ENCODE measurements at regions not wholly inside any gene's neighbourhood (a gene's known extent, or its start where the extent isn't known, plus 50 kb on each side); places are given as distances from the start of the nearest gene placed in this dataset.
"Not testable (repeated sequence)": the region's sequence is repeated elsewhere in the genome, so short reads cannot be mapped to it uniquely, and the experiment has no call there.

DNA sequence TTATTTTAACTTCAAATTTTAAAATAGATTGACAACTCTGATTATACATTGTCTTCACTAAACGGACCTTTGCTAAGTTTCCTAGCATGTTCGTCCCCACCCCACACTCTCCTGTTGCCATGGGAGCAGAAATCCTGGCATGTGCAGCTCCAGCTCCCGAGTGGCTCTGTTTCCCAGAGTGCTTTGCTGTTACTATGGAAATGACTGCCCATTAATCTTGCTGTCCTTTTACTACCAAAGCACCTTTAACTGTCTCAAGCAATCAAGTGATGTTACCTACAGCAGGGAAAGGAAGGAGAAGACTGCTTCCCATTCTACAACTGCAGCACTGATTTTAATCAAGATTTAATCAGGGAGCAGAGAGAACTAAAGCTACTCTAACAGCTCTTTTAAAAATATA, 212.0 kb upstream of the KIF2A start:
- H3K36me3 Mint-ChIP-seq (ENCODE audit: low read depth, unreplicated experiment): no peaks in the 10 kb centered on the region
- no peaks in the 10 kb centered on the region for H3K4me1 Mint-ChIP-seq (ENCODE audit: unreplicated experiment)
- no peak for DNase-seq (ENCODE audit: low spot score)
- H3K4me3 Mint-ChIP-seq (ENCODE audit: unreplicated experiment): no peak overlapping the region
- no peak overlapping the region for H3K27ac Mint-ChIP-seq (ENCODE audit: unreplicated experiment)
- TF ChIP-seq, protein P1, sequence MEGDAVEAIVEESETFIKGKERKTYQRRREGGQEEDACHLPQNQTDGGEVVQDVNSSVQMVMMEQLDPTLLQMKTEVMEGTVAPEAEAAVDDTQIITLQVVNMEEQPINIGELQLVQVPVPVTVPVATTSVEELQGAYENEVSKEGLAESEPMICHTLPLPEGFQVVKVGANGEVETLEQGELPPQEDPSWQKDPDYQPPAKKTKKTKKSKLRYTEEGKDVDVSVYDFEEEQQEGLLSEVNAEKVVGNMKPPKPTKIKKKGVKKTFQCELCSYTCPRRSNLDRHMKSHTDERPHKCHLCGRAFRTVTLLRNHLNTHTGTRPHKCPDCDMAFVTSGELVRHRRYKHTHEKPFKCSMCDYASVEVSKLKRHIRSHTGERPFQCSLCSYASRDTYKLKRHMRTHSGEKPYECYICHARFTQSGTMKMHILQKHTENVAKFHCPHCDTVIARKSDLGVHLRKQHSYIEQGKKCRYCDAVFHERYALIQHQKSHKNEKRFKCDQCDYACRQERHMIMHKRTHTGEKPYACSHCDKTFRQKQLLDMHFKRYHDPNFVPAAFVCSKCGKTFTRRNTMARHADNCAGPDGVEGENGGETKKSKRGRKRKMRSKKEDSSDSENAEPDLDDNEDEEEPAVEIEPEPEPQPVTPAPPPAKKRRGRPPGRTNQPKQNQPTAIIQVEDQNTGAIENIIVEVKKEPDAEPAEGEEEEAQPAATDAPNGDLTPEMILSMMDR (IDR thresholded peaks at IDR 0.05; ENCODE audit: unreplicated experiment): no peak
- H3K9me3 Mint-ChIP-seq (ENCODE audit: unreplicated experiment): no peaks in the 10 kb centered on the region
- H3K27me3 Mint-ChIP-seq (ENCODE audit: unreplicated experiment): no peaks in the 10 kb centered on the region

DNA sequence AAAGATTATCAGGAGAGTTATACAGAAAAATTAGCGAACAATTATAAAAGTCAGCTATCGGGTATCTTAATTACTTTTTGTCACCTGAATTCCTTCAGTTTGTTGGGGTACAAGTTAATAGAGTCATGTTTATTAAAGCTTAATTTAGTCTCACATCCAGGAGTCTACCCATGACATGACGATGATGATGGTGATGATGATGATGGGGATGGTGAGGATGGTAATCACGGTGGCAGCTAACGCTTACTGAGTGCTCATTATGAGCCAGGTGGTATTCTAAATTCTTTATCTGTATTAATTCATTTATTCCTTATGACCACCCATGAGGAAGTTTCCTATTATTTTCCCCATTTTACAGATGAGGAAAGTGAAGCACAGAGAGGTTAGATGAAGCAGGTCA, 208.6 kb upstream of the KIF2A start:
- DNase-seq (ENCODE audit: low spot score): no peak
- Mint-ChIP-seq H3K27me3 (ENCODE audit: unreplicated experiment) (no peaks in the 10 kb centered on the region), H3K27ac (ENCODE audit: unreplicated experiment) (no peak overlapping the region), H3K36me3 (ENCODE audit: low read depth, unreplicated experiment) (no peaks in the 10 kb centered on the region), H3K9me3 (ENCODE audit: unreplicated experiment) (no peaks in the 10 kb centered on the region), H3K4me3 (ENCODE audit: unreplicated experiment) (no peak overlapping the region), H3K4me1 (ENCODE audit: unreplicated experiment) (no peaks in the 10 kb centered on the region)
- TF ChIP-seq, protein P1 (IDR thresholded peaks at IDR 0.05; ENCODE audit: unreplicated experiment): no peak

DNA sequence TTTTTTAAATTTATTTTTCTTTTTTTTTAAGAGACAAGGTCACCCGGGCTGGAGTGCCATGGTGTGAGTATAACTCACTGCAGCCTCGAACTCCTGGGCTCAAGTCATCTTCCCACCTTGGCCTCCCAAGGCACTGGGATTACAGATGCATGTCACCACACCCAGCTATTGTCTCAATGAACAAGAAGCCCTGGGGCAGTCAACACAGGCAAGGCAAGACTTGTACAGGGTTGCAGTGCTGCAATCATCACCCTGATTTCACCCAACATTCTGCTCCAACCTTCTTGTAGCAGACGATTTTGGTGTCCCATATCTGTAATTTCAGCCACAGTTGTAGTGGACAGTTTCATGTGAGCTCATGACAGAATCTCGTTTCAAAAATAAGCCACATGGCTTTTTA, 205.8 kb upstream of the KIF2A start:
- Mint-ChIP-seq H3K27ac (ENCODE audit: unreplicated experiment) (no peak overlapping the region), H3K27me3 (ENCODE audit: unreplicated experiment) (no peaks in the 10 kb centered on the region), H3K36me3 (ENCODE audit: low read depth, unreplicated experiment) (no peaks in the 10 kb centered on the region), H3K4me3 (ENCODE audit: unreplicated experiment) (no peak overlapping the region), H3K9me3 (ENCODE audit: unreplicated experiment) (no peaks in the 10 kb centered on the region), H3K4me1 (ENCODE audit: unreplicated experiment) (no peaks in the 10 kb centered on the region)
- TF ChIP-seq, protein P1 (IDR thresholded peaks at IDR 0.05; ENCODE audit: unreplicated experiment): no peak
- no peak for DNase-seq (ENCODE audit: low spot score)

DNA sequence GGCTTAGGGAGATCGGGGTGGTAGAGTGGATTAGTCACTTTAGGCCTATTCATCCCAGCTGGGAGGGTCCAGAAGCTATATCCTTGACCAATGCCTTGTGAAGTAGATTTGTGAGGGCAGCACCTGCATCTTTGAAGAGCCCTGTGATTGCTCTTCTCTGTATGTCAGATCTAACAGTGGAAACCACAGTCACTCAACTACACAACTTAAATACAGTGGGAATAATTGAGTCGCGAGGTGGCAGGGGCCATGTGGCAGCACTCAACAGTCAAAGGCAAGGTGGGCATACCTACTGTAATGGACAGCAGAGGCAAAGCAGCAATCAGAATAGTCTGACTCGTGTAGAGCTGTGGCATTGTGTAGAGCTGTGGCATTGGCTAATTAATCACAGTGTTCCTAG, 202.1 kb upstream of the KIF2A start:
- not testable (repeated sequence) for H3K9me3 Mint-ChIP-seq (ENCODE audit: unreplicated experiment); DNase-seq (ENCODE audit: low spot score); H3K27ac Mint-ChIP-seq (ENCODE audit: unreplicated experiment); H3K27me3 Mint-ChIP-seq (ENCODE audit: unreplicated experiment); H3K36me3 Mint-ChIP-seq (ENCODE audit: low read depth, unreplicated experiment); H3K4me1 Mint-ChIP-seq (ENCODE audit: unreplicated experiment); H3K4me3 Mint-ChIP-seq (ENCODE audit: unreplicated experiment)

DNA sequence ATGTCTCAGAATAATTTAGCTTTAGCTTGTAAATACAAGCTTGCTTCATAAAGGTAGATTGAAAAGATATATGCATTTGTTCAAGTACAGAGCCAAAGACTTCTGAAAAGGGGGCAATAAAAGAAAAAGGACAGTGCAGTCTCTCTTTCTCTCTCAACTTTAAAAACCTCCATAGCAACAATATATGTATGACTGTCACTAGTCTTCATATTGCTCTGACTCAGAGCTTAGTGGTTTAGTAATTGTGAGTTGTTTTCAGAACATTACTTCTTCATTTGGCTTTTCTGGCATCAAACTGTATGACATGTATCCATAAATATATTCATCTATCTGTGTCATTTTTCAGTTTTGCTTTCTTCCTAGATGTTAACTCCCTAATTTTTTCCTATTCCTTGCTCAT, 194.6 kb upstream of the KIF2A start:
- TF ChIP-seq, protein P1 (IDR thresholded peaks at IDR 0.05; ENCODE audit: unreplicated experiment): no peak
- Mint-ChIP-seq H3K4me1 (ENCODE audit: unreplicated experiment) (no peaks in the 10 kb centered on the region), H3K9me3 (ENCODE audit: unreplicated experiment) (no peaks in the 10 kb centered on the region), H3K27ac (ENCODE audit: unreplicated experiment) (no peak overlapping the region), H3K4me3 (ENCODE audit: unreplicated experiment) (no peak overlapping the region), H3K36me3 (ENCODE audit: low read depth, unreplicated experiment) (no peaks in the 10 kb centered on the region), H3K27me3 (ENCODE audit: unreplicated experiment) (peaks cover 2% of the 10 kb centered on the region)
- DNase-seq (ENCODE audit: low spot score): no peak
